GM12878 (cell line): ENCODE measurements at regions not wholly inside any gene's neighbourhood (a gene's known extent, or its start where the extent isn't known, plus 50 kb on each side); places are given as distances from the start of the nearest gene placed in this dataset.

Source experiments
- ATAC-seq: fragments of 200-7000 bp; cut with Tn5 transposase; 3 replicates; pipeline ENCODE4 v1.9.1; 2020; ENCODE audit warnings: mild to moderate bottlenecking, moderate library complexity
- BruUV-seq: library from RNA; stranded (reverse); fragments of 400-500 nt; replicated peaks from 2 replicates; lab custom pipeline; 2021; lab: Mats Ljungman, UMichigan
- CTCF ChIA-PET: fragments of 300-600 bp; sonication (Branson Sonifier 250); formaldehyde crosslinking; extraction: SDS; loops from one replicate; lab custom pipeline; 2021; ENCODE audit warnings: inconsistent platforms; lab: Yijun Ruan, JAX
- POLR2A ChIA-PET: fragments of 350-600 bp; formaldehyde crosslinking; extraction: SDS; loops from one replicate; lab custom pipeline; 2021; ENCODE audit warnings: inconsistent platforms; lab: Charles Lee
- RAD21 ChIA-PET: fragments of 300-600 bp; sonication (Branson Sonifier 250); formaldehyde crosslinking; loops from one replicate; lab custom pipeline; 2023; ENCODE audit warnings: antibody characterized with exemption; ENCODE audit not compliant: unreplicated experiment; lab: Charles Lee
- SMC1A ChIA-PET: fragments of 300-600 bp; sonication (Branson Sonifier 250); formaldehyde crosslinking; loops from one replicate; lab custom pipeline; 2023; ENCODE audit not compliant: unreplicated experiment, uncharacterized antibody; lab: Charles Lee
- DNase-seq: peaks from one replicate; pipeline ENCODE4 v3.0.0-alpha.2; 2011; ENCODE audit warnings: low read depth, low spot score
- FAIRE-seq: peaks from 3 replicates; lab custom pipeline; 2011; peaks lifted over from hg19 to GRCh38; lab: Jason Lieb, UNC
- H2AFZ ChIP-seq: 2 replicates; pipeline ENCODE4 v1.6.0; 2011; ENCODE audit warnings: low read depth, low read length, control low read depth; ENCODE audit not compliant: control insufficient read depth
- H3K27ac ChIP-seq: 2 replicates; pipeline ENCODE4 v1.5.1; 2011; ENCODE audit warnings: control low read depth; ENCODE audit not compliant: control insufficient read depth, insufficient read depth
- H3K27me3 ChIP-seq, 2 experiments: replicated peaks in 1 of 2; 2 replicates each; pipeline versions ENCODE4 v1.6.0 to v1.6.1; 2011; ENCODE audit warnings: low read length in 1 of 2; ENCODE audit not compliant: control insufficient read depth in 2 of 2, insufficient read depth in 2 of 2
- H3K36me3 ChIP-seq, 2 experiments: 2 replicates each; pipeline ENCODE4 v1.5.1; 2011; ENCODE audit warnings: low read length in 1 of 2; ENCODE audit not compliant: control insufficient read depth in 2 of 2, insufficient read depth in 2 of 2
- H3K4me1 ChIP-seq: 2 replicates; pipeline ENCODE4 v1.6.1; 2011; ENCODE audit warnings: mild to moderate bottlenecking, low read length, moderate library complexity, mixed read lengths; ENCODE audit not compliant: control insufficient read depth, insufficient read depth
- H3K4me2 ChIP-seq: 2 replicates; pipeline ENCODE4 v1.6.0; 2011; ENCODE audit warnings: control low read depth; ENCODE audit not compliant: control insufficient read depth, insufficient read depth
- H3K4me3 ChIP-seq: fragments of 200-600 bp; sonication (generic); 2 replicates; pipeline ENCODE4 v1.5.1; 2016
- H3K79me2 ChIP-seq: 2 replicates; pipeline ENCODE4 v1.6.0; 2011; ENCODE audit warnings: low read length; ENCODE audit not compliant: control insufficient read depth, insufficient read depth
- H3K9ac ChIP-seq: 2 replicates; pipeline ENCODE4 v1.8.0; 2011; ENCODE audit warnings: low read length, control low read depth, mixed read lengths; ENCODE audit not compliant: control insufficient read depth, insufficient read depth
- H3K9me3 ChIP-seq: replicated peaks from 3 replicates; pipeline ENCODE4 v1.5.1; 2011; ENCODE audit warnings: mild to moderate bottlenecking, low read length; ENCODE audit not compliant: control insufficient read depth, insufficient read depth
- H4K20me1 ChIP-seq: 2 replicates; pipeline ENCODE4 v1.6.0; 2011; ENCODE audit not compliant: control insufficient read depth, insufficient read depth
- ATF7 ChIP-seq: fragments of 450-650 bp; IDR thresholded peaks from 2 replicates; pipeline ENCODE4 v1.6.1; 2016; ENCODE audit warnings: low read depth, mild to moderate bottlenecking
- BCL11A ChIP-seq: IDR thresholded peaks from 2 replicates; pipeline ENCODE4 v1.6.1; 2011; ENCODE audit warnings: low read depth, low read length
- CEBPB ChIP-seq, 2 experiments: fragments of 150-350 bp in 1 of 2; IDR thresholded peaks; 2 replicates each; pipeline ENCODE4 v1.6.1; 2012 to 2014; ENCODE audit warnings: low read depth in 2 of 2, low read length in 2 of 2, borderline replicate concordance in 1 of 2, inconsistent platforms in 1 of 2
- EED ChIP-seq: sonication (generic); IDR thresholded peaks from 2 replicates; pipeline ENCODE4 v1.6.1; 2016; ENCODE audit warnings: antibody characterized with exemption, low read depth
- NBN ChIP-seq: fragments of 450-650 bp; IDR thresholded peaks from 2 replicates; pipeline ENCODE4 v1.6.1; 2016
- NFYA ChIP-seq: IDR thresholded peaks from 2 replicates; pipeline ENCODE4 v1.6.1; 2011; ENCODE audit warnings: low read depth, mild to moderate bottlenecking, low read length, improper control_type of control experiment, borderline replicate concordance
- RFX5 ChIP-seq: IDR thresholded peaks from 2 replicates; pipeline ENCODE4 v1.6.1; 2011; ENCODE audit warnings: low read depth, low read length, improper control_type of control experiment
- STAT3 ChIP-seq: IDR thresholded peaks from 2 replicates; pipeline ENCODE4 v1.6.1; 2011; ENCODE audit warnings: low read depth, low read length, improper control_type of control experiment
- TAF1 ChIP-seq: IDR thresholded peaks from 2 replicates; pipeline ENCODE4 v1.6.1; 2011; ENCODE audit warnings: mild to moderate bottlenecking, low read depth, low read length, borderline replicate concordance
- WGBS: methylation state at CpG from one replicate; pipeline ENCODE4 v1.1.6; 2016; ENCODE audit warnings: low lambda C conversion rate; ENCODE audit not compliant: insufficient replicate concordance, insufficient coverage; ENCODE audit errors: missing lambda C conversion rate; 5-methylcytosine and 5-hydroxymethylcytosine counted together
- in situ Hi-C: fragments of 300-500 bp; cut with MboI; formaldehyde crosslinking; loops from 9 replicates; pipeline ENCODE4 v1.14.3; 2018; ENCODE audit warnings: mixed read lengths
- intact Hi-C: fragments of 100-400 bp; cut with micrococcal nuclease; formaldehyde crosslinking; loops from one replicate; pipeline ENCODE4 v1.14.2; 2022; ENCODE audit not compliant: unreplicated experiment
- TF ChIP-seq, protein P1 (sequence below): fragments of 450-650 bp; IDR thresholded peaks from 2 replicates; pipeline ENCODE4 v1.6.1; 2018; ENCODE audit warnings: borderline replicate concordance, mild to moderate bottlenecking; ENCODE audit not compliant: partially characterized antibody
- TF ChIP-seq, protein P2 (sequence below): IDR thresholded peaks from 2 replicates; pipeline ENCODE4 v1.6.1; 2011; ENCODE audit warnings: low read depth, mild to moderate bottlenecking, low read length, moderate library complexity, borderline replicate concordance; ENCODE audit errors: extremely low read depth
- TF ChIP-seq, protein P3 (sequence below): IDR thresholded peaks from 2 replicates; pipeline ENCODE4 v1.6.1; 2011; ENCODE audit warnings: mild to moderate bottlenecking, low read depth, low read length, moderate library complexity; ENCODE audit not compliant: insufficient replicate concordance

DNA sequence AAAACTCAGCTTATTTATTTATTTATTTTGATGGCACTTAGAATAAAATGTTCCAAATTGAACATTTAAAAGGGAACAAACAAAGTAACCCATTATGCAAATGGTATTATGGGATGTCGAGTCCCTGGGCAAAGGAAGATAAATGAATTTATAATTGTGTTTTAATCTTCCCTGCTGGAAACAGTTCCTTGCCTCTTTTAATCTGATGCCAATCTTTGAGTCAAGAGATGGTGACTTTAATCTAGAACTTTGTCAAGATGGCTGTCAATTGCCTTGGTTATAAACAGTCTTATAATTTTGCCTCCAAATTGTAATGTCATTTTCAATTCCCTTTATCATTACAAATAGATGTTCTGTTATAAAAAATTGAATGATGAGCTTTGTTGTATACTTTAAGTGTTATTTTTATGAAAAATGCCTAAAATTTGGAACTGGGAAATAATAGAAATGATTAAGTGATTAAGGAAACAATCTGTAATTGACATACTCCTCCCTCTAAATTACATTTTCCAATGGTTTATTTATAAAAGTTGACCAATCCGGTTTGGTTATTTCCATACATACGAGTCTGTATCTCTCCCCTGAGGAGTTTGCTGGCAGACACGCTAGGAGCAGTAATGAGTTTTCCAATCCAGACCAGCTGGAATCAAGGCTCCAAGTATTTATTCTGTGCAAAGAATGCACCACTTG is 134.9 kb upstream of the FRMD6 start:
- H3K36me3 ChIP-seq, result no peaks in the 10 kb centered on the region
- H3K27me3 ChIP-seq, result no peaks in the 10 kb centered on the region; a peak in 1 of 4 replicates
- H3K4me2 ChIP-seq, result no peak overlapping the region
- H3K79me2 ChIP-seq, result no peaks in the 10 kb centered on the region
- no TSS peak for BruUV-seq
- 50% methylated on average over 4 of the region's 4 CpGs for WGBS
- in situ Hi-C loops (no loop called here), intact Hi-C loops (no loop called here)
- H3K4me3 ChIP-seq, result no peak overlapping the region
- H3K27ac ChIP-seq, result no peak overlapping the region
- DNase-seq, result no peak
- no peaks in the 10 kb centered on the region for H3K4me1 ChIP-seq
- no peak overlapping the region for H2AFZ ChIP-seq
- ChIA-PET POLR2A (no interaction called here), CTCF (interaction anchor here (0.6 to 0.7 kb wide), 2 partner anchors 136 to 396 kb away, joined by 3 read pairs; no protein-coding TSS in a partner anchor), SMC1A (no interaction called here), RAD21 (no interaction called here)
- ATAC-seq, result no peak
- TF ChIP-seq, protein P1, sequence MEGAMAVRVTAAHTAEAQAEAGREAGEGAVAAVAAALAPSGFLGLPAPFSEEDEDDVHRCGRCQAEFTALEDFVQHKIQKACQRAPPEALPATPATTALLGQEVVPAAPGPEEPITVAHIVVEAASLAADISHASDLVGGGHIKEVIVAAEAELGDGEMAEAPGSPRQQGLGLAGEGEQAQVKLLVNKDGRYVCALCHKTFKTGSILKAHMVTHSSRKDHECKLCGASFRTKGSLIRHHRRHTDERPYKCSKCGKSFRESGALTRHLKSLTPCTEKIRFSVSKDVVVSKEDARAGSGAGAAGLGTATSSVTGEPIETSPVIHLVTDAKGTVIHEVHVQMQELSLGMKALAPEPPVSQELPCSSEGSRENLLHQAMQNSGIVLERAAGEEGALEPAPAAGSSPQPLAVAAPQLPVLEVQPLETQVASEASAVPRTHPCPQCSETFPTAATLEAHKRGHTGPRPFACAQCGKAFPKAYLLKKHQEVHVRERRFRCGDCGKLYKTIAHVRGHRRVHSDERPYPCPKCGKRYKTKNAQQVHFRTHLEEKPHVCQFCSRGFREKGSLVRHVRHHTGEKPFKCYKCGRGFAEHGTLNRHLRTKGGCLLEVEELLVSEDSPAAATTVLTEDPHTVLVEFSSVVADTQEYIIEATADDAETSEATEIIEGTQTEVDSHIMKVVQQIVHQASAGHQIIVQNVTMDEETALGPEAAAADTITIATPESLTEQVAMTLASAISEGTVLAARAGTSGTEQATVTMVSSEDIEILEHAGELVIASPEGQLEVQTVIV, result no peak
- TF ChIP-seq NFYA (no peak), STAT3 (no peak), EED (no peak), RFX5 (no peak), NBN (no peak), BCL11A (no peak), TAF1 (no peak), ATF7 (no peak), CEBPB (IDR thresholded peaks at IDR 0.05; ENCODE audit: borderline replicate concordance in 1 of 2, low read depth in 2 of 2, low read length in 2 of 2) (no peak)
- TF ChIP-seq, protein P2, sequence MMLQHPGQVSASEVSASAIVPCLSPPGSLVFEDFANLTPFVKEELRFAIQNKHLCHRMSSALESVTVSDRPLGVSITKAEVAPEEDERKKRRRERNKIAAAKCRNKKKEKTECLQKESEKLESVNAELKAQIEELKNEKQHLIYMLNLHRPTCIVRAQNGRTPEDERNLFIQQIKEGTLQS, result no peak
- TF ChIP-seq, protein P3, sequence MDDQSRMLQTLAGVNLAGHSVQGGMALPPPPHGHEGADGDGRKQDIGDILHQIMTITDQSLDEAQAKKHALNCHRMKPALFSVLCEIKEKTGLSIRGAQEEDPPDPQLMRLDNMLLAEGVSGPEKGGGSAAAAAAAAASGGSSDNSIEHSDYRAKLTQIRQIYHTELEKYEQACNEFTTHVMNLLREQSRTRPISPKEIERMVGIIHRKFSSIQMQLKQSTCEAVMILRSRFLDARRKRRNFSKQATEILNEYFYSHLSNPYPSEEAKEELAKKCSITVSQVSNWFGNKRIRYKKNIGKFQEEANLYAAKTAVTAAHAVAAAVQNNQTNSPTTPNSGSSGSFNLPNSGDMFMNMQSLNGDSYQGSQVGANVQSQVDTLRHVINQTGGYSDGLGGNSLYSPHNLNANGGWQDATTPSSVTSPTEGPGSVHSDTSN, result no peak
- FAIRE-seq, result no peak
- H3K9ac ChIP-seq, result no peak overlapping the region
- H4K20me1 ChIP-seq, result no peaks in the 10 kb centered on the region
- H3K9me3 ChIP-seq, result no peaks in the 10 kb centered on the region
